KOPT-K1 (cell line): ENCODE measurements at regions not wholly inside any gene's neighbourhood (a gene's known extent, or its start where the extent isn't known, plus 50 kb on each side); places are given as distances from the start of the nearest gene placed in this dataset.

Experiments
- H3K27ac ChIP-seq: fragments of 200-600 bp; sonication (generic); 2 replicates; pipeline ENCODE4 v1.5.1; 2016; ENCODE audit warnings: antibody characterized with exemption, mild to moderate bottlenecking, low read depth, low read length; ENCODE audit not compliant: poor library complexity, severe bottlenecking
- H3K36me3 ChIP-seq: fragments of 200-600 bp; sonication (generic); 2 replicates; pipeline ENCODE4 v1.5.1; 2017; ENCODE audit warnings: antibody characterized with exemption, mild to moderate bottlenecking, low read length, moderate library complexity; ENCODE audit not compliant: insufficient read depth
- H3K9me3 ChIP-seq: fragments of 200-600 bp; sonication (generic); 2 replicates; pipeline ENCODE4 v1.5.1; 2017; ENCODE audit warnings: antibody characterized with exemption, low read length, mild to moderate bottlenecking; ENCODE audit not compliant: insufficient read depth, poor library complexity, severe bottlenecking

DNA sequence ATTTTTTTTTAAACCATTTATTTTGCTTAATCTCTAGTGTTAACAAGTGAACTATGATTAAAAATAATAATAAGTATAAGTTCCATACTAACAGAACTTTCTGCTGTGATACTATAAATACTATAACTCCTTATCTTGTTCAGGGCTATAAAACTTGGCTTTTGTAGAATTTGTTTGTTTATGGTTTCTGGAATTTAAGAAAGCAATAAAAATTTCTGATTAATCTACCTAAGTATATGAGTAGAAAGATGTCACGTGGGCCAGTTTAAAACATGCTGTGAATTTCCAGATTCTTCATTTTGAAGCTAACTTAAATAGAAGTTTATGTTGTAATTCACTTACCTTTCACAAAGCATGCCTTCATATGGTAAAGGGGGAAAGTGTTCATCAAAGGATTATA lies 1236.3 kb upstream of the ACVR2A start:
- Histone ChIP-seq H3K36me3 (no peaks in the 10 kb centered on the region), H3K27ac (no peak overlapping the region), H3K9me3 (no peaks in the 10 kb centered on the region)

DNA sequence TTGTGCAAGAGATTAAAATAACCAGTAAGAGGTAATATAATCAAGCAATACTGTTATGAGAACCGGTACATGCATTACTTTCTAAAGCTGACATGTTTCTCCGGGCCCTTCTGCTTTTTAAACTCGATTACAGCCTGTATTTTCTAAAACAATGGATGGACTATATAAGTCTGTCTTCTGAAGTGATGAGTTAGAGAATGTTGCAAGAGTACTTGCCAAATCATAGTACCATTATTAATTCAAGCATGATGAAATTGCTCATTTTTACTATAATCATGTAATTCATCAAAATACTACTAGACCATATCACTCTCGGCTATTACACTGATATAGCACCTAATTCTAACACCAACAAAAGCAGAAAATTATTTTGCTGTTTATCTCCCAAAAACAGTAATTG lies 1240.3 kb upstream of the ACVR2A start:
- Histone ChIP-seq H3K9me3 (no peaks in the 10 kb centered on the region), H3K27ac (no peak overlapping the region), H3K36me3 (no peaks in the 10 kb centered on the region)

DNA sequence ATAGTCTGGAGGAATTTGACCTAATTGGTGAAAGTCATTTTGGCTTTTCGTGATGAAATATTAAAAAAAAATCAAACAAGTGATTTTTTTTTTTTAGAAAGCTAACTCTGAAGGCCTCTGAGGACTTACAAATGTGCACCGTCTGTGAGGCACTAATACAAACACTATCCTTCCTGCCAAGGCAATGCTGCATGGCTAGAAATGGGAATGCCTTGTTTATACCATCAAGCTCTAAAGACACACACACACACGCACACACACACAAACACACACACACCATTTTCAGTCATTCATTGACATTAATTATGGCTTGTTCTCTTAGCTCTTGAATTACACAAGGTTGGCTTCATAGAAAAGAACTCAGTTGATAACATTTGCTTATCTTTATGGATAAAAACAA lies 1242.0 kb upstream of the ACVR2A start:
- H3K9me3 ChIP-seq, result no peaks in the 10 kb centered on the region
- no peaks in the 10 kb centered on the region for H3K36me3 ChIP-seq

DNA sequence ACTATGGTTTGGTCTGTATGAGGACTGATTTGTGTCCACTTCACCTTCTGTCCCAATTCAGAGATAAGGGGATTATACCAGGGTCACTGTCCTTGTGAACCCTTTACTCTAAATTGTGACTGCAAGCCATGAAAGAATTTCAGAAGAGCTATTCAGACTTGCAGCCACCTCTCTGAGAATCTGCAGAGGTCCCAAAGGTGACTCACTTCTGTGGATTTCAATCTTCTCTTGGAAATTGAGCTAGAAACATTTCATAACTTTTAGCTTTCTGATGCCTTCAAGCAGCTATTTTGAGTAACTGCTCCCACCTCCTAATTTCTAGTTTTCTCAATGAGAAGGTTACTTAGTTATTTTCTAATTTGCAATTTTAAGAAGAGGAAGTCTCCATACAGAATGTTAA lies 1242.4 kb upstream of the ACVR2A start:
- no peaks in the 10 kb centered on the region for H3K9me3 ChIP-seq
- no peak overlapping the region for H3K27ac ChIP-seq
- H3K36me3 ChIP-seq, result no peaks in the 10 kb centered on the region

More for the DNA sequence above, 1242.0 kb upstream of the ACVR2A start:
- no peak overlapping the region for H3K27ac ChIP-seq

DNA sequence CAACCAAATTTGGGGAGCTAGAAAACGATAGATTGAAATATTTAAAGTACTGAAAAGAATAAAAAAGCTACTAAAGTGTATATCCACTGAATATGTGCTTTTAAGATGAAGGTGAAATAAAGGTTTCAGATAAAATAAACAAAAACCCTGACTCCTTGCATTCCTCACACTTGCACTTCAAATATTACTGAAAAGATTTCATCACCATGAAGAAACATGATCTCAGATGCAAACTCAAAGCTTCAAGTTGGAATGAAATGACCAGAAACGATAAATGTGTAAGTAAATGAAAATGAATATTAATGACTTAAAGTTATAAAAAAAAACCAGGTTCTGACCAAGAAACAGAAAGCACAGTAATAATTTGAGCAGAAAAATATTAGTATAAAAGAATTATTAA lies 1246.0 kb upstream of the ACVR2A start:
- H3K36me3 ChIP-seq, result no peaks in the 10 kb centered on the region
- no peak overlapping the region for H3K27ac ChIP-seq
- no peaks in the 10 kb centered on the region for H3K9me3 ChIP-seq

DNA sequence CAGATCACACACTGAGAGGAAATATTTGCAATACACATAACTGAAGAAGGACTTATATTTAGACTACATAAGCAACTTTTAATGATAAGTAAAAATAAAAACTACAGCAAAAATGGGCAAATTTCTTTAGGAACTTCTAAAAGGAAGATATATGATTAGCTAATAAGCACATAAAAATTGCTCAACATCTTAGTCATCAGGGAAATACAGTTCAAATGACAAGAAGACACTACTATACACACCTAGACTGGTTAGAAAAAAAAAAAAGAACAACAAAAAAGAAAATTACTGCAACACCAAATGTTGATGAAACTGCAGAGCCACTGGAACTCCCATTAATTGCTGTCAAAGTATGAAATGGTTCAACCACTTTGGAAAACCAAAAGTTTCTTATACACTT lies 1247.5 kb upstream of the ACVR2A start:
- Histone ChIP-seq H3K9me3 (no peaks in the 10 kb centered on the region), H3K36me3 (no peaks in the 10 kb centered on the region), H3K27ac (no peak overlapping the region)

DNA sequence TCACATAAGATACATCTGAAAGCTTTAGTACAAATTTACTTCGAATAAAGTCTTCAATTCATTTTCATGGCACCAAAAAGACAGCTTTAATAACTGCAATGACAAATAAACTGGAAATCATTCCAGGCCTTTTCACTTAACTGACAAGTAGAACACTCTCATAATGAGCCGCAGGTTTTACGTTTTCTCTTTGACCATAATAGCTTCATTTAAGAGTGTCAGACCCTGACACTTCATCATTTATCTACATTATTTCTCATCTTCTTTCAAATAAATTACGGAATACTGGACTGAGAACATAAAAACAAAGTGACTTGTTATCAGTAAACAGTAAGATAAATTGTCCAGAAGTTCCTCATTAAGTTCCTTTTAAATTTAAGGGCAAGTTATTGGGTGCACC lies 1252.9 kb upstream of the ACVR2A start:
- Histone ChIP-seq H3K27ac (no peak overlapping the region), H3K9me3 (no peaks in the 10 kb centered on the region), H3K36me3 (no peaks in the 10 kb centered on the region)

DNA sequence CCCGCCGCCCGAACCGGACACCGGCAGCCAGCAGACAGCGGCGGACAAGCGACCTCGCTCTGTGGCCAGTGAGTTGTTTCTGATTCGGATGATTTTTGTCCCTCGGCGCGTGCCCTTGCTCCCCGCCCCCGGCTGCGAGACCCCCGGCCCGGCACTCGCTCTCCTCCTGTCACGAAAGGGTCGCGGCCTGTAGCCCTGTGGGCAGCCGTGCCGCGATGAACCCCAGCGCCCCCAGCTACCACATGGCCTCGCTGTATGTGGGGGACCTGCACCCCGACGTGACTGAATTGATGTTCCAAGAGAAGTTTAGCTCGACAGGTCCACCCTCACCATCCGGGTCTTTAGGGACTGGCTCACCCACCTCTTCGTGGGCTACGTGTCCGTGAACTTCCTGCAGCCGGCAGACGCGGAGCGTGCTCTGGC lies 1257.5 kb upstream of the ACVR2A start:
- H3K27ac ChIP-seq, result no peak overlapping the region
- no peaks in the 10 kb centered on the region for H3K36me3 ChIP-seq
- no peaks in the 10 kb centered on the region for H3K9me3 ChIP-seq

DNA sequence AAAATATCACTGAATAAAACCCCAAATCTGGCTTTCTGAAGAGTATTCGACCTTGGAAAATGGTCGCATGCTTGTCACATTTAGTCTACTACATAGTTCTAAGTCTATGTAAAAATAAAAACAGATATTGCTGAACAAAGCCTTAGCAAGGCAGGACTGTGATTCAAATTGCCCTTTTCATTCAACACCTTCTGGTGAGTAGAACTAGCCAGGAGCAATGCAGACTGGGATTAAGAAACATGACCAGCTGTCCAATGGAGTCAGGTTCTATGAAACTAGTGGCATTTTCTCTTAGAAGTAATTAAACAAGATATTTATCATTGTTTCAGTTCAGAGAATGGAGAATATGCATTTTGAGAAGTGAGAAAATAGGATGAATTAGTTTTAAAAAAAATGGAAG lies 1260.5 kb upstream of the ACVR2A start:
- Histone ChIP-seq H3K9me3 (no peaks in the 10 kb centered on the region), H3K36me3 (no peaks in the 10 kb centered on the region), H3K27ac (no peak overlapping the region)

DNA sequence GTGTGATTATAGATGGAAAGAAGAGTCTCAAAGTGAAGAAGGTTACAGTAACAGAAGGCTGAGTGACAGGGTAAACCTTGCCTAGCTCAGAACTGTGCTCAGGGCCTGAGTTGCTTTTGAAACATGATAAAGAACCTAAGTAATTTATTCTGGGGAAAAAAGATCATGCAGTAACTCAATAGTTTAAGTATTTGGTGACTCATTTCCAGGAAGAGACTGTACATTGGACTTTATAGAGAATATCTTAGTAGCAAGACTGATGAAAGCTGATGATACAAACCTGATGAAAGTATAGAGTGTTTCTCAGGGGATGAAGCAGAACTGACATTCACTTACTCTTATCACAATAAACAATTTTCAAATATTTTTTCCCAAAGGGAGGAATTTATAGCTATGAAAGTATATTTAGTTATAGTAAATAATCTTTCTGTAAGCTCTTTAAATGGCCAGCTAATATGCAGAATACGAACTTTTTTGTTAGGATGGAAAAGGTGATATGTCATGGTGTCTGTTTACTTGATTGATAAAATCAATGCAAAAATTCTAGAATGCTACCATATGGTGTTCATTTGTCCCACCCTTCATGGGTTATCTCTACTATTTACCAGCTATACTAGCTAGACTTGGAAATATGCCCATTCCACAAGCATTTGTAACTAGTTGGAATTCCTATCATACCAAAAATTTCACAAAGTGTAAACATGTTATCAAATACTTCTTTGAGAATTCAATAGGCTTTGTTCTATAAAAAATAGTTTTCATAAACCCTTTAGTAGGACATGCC lies 1265.5 kb upstream of the ACVR2A start:
- Histone ChIP-seq H3K36me3 (no peaks in the 10 kb centered on the region), H3K27ac (no peak overlapping the region), H3K9me3 (no peaks in the 10 kb centered on the region)

DNA sequence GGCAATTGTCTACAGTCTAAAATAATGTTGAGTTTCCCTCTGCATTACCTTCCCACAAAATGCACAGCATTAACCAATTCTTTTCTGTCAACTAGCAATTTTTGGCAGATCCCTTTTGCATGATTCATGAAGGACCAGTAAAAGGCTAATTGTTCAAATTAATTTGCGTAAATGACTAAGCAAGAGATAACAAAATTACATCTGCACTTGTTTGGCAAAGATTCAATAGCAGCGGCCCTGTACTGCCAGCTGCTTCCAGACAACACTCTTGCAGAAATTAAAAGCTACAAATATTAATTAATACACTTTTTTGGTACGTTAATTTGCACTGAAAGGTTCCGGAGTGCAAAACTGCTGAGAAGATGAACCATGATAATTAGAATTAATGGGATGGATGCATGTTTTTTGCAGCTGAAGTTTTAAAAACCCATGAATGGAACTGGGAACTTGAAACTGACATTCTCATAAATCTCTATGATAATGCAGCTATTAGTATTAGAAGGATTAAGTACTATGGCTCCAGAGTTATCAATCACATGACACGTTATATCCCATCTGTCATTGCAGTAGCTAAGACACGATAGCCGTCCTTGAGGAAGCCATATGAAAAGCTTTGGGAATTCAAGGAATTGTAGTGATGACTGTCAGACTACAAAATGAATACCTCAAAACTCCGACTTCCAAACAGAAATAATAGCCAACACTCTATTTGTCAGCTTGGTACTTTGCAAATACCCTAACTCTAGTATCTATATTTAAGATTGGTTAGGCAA lies 1268.3 kb upstream of the ACVR2A start:
- H3K36me3 ChIP-seq, result no peaks in the 10 kb centered on the region
- H3K9me3 ChIP-seq, result no peaks in the 10 kb centered on the region
- H3K27ac ChIP-seq, result no peak overlapping the region

DNA sequence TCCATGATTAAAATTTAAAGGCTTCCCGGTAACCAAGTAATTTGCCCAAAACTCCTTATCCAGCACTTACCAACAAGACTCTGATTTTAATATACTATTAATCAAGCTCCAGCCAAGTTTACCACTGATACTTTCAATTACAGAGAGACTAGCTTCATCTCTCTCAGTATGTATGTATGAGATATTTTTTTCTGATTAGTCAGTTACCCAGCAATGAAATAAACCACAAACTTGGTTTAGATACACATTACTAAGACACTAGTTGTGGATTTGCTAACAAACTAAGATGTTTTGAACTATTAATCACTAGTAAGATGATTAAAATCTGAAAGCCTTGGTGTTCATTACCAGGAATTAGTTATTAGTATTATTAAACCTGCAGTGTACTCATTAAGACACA lies 1272.2 kb upstream of the ACVR2A start:
- Histone ChIP-seq H3K27ac (no peak overlapping the region), H3K9me3 (no peaks in the 10 kb centered on the region), H3K36me3 (no peaks in the 10 kb centered on the region)

DNA sequence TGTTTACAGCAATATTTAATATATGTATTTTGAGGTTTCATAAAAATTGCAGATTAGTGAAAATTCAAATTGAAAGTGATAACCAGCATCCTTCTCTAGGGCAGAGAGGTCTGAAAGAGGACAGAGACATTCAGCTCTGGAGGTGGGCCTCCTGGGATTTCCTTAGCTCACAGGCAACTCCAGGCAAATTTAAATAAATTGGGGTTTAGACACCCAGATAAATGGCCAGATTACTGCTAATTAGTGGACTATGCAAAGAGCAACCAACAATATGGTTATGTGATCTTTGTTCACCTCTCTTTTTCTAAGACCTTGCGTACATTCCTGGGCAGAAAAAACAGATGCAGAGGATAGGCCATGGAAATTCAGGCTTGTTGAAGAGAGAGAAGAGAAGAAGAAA lies 1282.8 kb upstream of the ACVR2A start:
- Histone ChIP-seq H3K9me3 (no peaks in the 10 kb centered on the region), H3K36me3 (no peaks in the 10 kb centered on the region), H3K27ac (no peak overlapping the region)

DNA sequence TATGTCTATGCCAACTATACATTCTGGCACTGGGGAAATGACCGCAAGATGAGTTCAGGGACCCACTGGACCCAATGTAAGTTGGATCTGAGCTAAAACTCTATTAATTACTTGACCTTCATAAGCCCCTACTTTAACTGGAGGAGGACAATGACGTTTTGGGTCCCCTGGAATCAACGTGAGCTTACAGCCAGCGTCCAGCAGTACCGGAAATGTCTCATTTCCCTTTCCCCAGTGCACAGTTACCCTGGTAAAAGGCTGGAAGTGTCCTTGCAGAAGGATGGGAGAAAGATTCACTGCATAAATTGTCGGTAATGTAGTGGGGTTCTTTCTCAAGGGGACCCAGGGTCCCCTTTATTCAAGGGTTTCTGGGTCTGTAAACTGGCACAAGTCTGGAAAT lies 1297.6 kb upstream of the ACVR2A start:
- Histone ChIP-seq H3K36me3 (no peaks in the 10 kb centered on the region), H3K27ac (no peak overlapping the region), H3K9me3 (no peaks in the 10 kb centered on the region)

DNA sequence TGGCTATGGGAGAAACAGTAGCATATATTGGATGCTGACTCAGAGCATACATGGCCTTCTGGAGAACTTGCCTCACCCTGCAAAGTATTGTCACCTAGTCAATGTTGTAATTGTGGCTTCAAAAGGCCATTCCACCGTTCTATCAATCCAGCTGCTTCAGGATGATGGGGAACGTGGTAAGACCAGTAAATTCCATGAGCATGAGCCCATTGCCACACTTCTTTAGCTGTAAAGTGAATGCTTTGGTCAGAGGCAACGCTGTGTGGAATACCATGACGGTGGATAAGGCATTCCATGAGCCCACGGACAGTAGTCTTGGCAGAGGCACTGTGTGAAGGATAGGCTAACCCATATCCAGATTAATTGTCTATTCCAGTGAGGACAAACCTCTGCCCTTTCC lies 1300.1 kb upstream of the ACVR2A start:
- no peaks in the 10 kb centered on the region for H3K36me3 ChIP-seq
- no peaks in the 10 kb centered on the region for H3K9me3 ChIP-seq
- no peak overlapping the region for H3K27ac ChIP-seq

DNA sequence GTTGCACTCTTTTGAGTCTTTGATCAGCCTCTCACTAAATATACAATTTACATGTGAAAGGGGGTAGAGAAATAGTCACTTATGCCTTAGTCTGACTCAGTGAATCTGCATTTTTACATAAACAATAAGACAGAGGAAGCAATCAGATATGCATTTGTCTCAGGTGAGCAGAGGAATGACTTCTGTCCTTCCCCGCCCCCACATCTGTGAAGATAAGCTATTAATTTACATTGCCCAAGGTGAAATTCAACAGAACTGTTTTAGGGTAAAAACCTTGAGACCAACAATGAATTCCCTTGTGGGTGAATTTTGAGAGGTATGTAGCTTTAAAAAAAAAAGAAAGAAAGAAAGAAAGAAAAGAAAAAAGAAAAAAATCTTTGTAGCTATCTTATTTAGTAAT lies 1302.9 kb upstream of the ACVR2A start:
- Histone ChIP-seq H3K9me3 (no peaks in the 10 kb centered on the region), H3K36me3 (no peaks in the 10 kb centered on the region), H3K27ac (no peak overlapping the region)
